Heart right ventricle (tissue), 16 donors: ENCODE measurements at regions not wholly inside any gene's neighbourhood (a gene's known extent, or its start where the extent isn't known, plus 50 kb on each side); places are given as distances from the start of the nearest gene placed in this dataset.

Experiments
- ATAC-seq, 8 donors: fragments of 200-7000 bp; cut with Tn5 transposase; one replicate each; pipeline ENCODE4 v1.9.1; 2020; ENCODE audit warnings: mild to moderate bottlenecking in 8 of 8, moderate library complexity in 8 of 8, moderate number of reproducible peaks in 1 of 8
- DNase-seq, 2 donors: peaks; one replicate each; pipeline ENCODE4 v3.0.0-alpha.2; 2020
- H3K27ac ChIP-seq, 10 donors: fragments of 200-600 bp; sonication (generic) in 2 of 10; one replicate each; pipeline versions ENCODE4 v1.5.0 to v1.8.0; 2020 to 2022; ENCODE audit warnings: mild to moderate bottlenecking in 3 of 10
- H3K27me3 ChIP-seq, 7 donors: fragments of 200-600 bp; one replicate each; pipeline ENCODE4 v1.8.0; 2021 to 2022; ENCODE audit warnings: mild to moderate bottlenecking in 2 of 7
- H3K36me3 ChIP-seq, 9 donors: fragments of 200-600 bp; sonication (generic) in 1 of 9; one replicate each; pipeline versions ENCODE4 v1.5.0 to v1.8.0; 2020 to 2022; ENCODE audit warnings: mild to moderate bottlenecking in 2 of 9
- H3K4me1 ChIP-seq, 9 donors: fragments of 200-600 bp; sonication (generic) in 1 of 9; one replicate each; pipeline versions ENCODE4 v1.5.0 to v1.8.0; 2020 to 2022; ENCODE audit warnings: mild to moderate bottlenecking in 4 of 9
- H3K4me3 ChIP-seq, 10 donors: fragments of 200-600 bp; sonication (generic) in 2 of 10; one replicate each; pipeline versions ENCODE4 v1.5.0 to v1.8.0; 2020 to 2022; ENCODE audit warnings: mild to moderate bottlenecking in 7 of 10, moderate library complexity in 2 of 10
- H3K9me3 ChIP-seq, 11 donors: fragments of 200-600 bp in 10 of 11; sonication (generic) in 2 of 11; one replicate each; pipeline versions ENCODE4 v1.5.0 to v1.8.0; 2013 to 2022; ENCODE audit warnings: mild to moderate bottlenecking in 2 of 11, control low read depth in 1 of 11, moderate library complexity in 1 of 11
- CTCF ChIP-seq, 9 donors: fragments of 200-600 bp; sonication (generic) in 2 of 9; IDR thresholded peaks; one replicate each; pipeline versions ENCODE4 v1.5.0 to v1.8.0; 2021 to 2022; ENCODE audit warnings: antibody characterized with exemption in 9 of 9, mild to moderate bottlenecking in 5 of 9, moderate library complexity in 1 of 9
- WGBS, 2 donors: extraction: QIAGEN DNeasy Blood & Tissue Kit; methylation state at CpG; one replicate each; pipeline ENCODE4 v1.1.7; 2013; ENCODE audit warnings: inconsistent platforms in 1 of 2; 5-methylcytosine and 5-hydroxymethylcytosine counted together
- intact Hi-C, 10 donors: fragments of 100-400 bp; cut with DNase I; formaldehyde crosslinking; loops; one replicate each; pipeline versions ENCODE4 v1.11.1 to v1.14.2; 2022
- donor health status: Arrhythmogenic right ventricular cardiomyopathy.
- donor health status: ischemic (EF 13 %, LVEDD 7.1; RV severe dilation, severe dysfunction).
- donor health status: healthy with polysubstance abuse.
- donor health status: DM: no; HTN: yes; CAD: no.
- donor health status: DM: no; HTN: no; CAD: no.
- donor health status: ischemic (EF 25% LVEDD 6.9; RV normal size, moderate dysfunction).
- donor health status: ischemic (EF 25% LVEDD 5.7; RV mildly dilated, moderate dysfunction).
- donor health status: healthy.
- donor health status: DM: yes; HTN: yes; CAD: no.
- donor health status: Ischemic cardiomyopathy.
- donor health status: ischemic (EF 35%, LVEDD 5.7; RV mildly dilated, moderate dysfunction).
- donor health status: nonischemic (EF 11% LVEDD 7.7; RV severe dilation, severe dysfunction).
- donor health status: DM: yes; HTN: yes; CAD: no.
- donor health status: PGD.
- donor health status: ischemic (EF 29% LVEDD 5.4; RV normal size, mild dysfunction).
- donor health status: nonischemic (EF 23%, LVEDD 6.1; RV moderate dilation, normal function).

- Histone ChIP-seq H3K4me1 (no peaks in the 10 kb centered on the region), H3K4me3 (no peak overlapping the region), H3K36me3 (no peaks in the 10 kb centered on the region), H3K9me3 (no peaks in the 10 kb centered on the region), H3K27me3 (peaks cover 0 to 3% (median 0%) of the 10 kb centered on the region in 7 donors), H3K27ac (no peak overlapping the region)
- TF ChIP-seq CTCF (IDR thresholded peaks at IDR 0.05): no peak
- ATAC-seq (no peak), DNase-seq (no peak)
- intact Hi-C loops: no loop called here
- 71 to 81% methylated on average over 1 of the region's 1 CpG for WGBS, 2 donors
Observed at GRCh38 chr11:109584001-109584972, 162.3 kb downstream of the C11orf87 start.

- TF ChIP-seq CTCF (IDR thresholded peaks at IDR 0.05): no peak
Observed at GRCh38 chr11:109586789-109587188, 164.8 kb downstream of the C11orf87 start.

GRCh38 chr11:109590782-109591181 lies 168.8 kb downstream of the C11orf87 start:
- intact Hi-C loops: no loop called here
- Histone ChIP-seq H3K4me1 (no peaks in the 10 kb centered on the region), H3K4me3 (no peak overlapping the region), H3K9me3 (no peaks in the 10 kb centered on the region), H3K36me3 (no peaks in the 10 kb centered on the region), H3K27me3 (peaks cover 0 to 3% (median 0%) of the 10 kb centered on the region in 7 donors), H3K27ac (no peak overlapping the region)
- TF ChIP-seq CTCF (IDR thresholded peaks at IDR 0.05): no peak
- DNase-seq: no peak
- no peak for ATAC-seq

More at GRCh38 chr11:109586789-109587188, 164.8 kb downstream of the C11orf87 start:
- DNase-seq (no peak), ATAC-seq (no peak)
- H3K27me3 ChIP-seq: peaks cover 0 to 3% (median 0%) of the 10 kb centered on the region in 7 donors
- intact Hi-C loops: no loop called here
- WGBS, 2 donors: 40 to 58% methylated on average over 2 of the region's 2 CpGs
- H3K4me1 ChIP-seq: no peaks in the 10 kb centered on the region
- no peaks in the 10 kb centered on the region for H3K36me3 ChIP-seq
- H3K4me3 ChIP-seq: no peak overlapping the region
- no peak overlapping the region for H3K27ac ChIP-seq
- H3K9me3 ChIP-seq: no peaks in the 10 kb centered on the region

- Histone ChIP-seq H3K27ac (no peak overlapping the region), H3K27me3 (peaks cover 0 to 7% (median 0%) of the 10 kb centered on the region in 7 donors), H3K4me1 (no peaks in the 10 kb centered on the region), H3K4me3 (no peak overlapping the region), H3K36me3 (no peaks in the 10 kb centered on the region), H3K9me3 (no peaks in the 10 kb centered on the region)
- WGBS, 2 donors: 80% methylated on average over 4 of the region's 4 CpGs
- no peak for TF ChIP-seq CTCF (IDR thresholded peaks at IDR 0.05)
- DNase-seq (no peak), ATAC-seq (no peak)
- intact Hi-C loops: no loop called here
Observed at GRCh38 chr11:109597336-109597735, 175.3 kb downstream of the C11orf87 start.
